RCC 7860 (cell line): ENCODE measurements at regions not wholly inside any gene's neighbourhood (a gene's known extent, or its start where the extent isn't known, plus 50 kb on each side); places are given as distances from the start of the nearest gene placed in this dataset.

Experiments used
- DNase-seq: peaks from one replicate; pipeline ENCODE4 v3.0.0-alpha.2; 2015; ENCODE audit warnings: low spot score
- FAIRE-seq: peaks from 2 replicates; lab custom pipeline; 2012; peaks lifted over from hg19 to GRCh38; lab: Jason Lieb, UNC

- FAIRE-seq (no peak), DNase-seq (no peak)
These were observed 122.6 kb upstream of the ARRDC4 start for GRCh38 chr15:97837896-97838295.

- no peak for FAIRE-seq
- DNase-seq = no peak
These were observed 121.8 kb upstream of the ARRDC4 start for GRCh38 chr15:97838606-97839210.

- DNase-seq = no peak
- FAIRE-seq = no peak
These were observed 120.0 kb upstream of the ARRDC4 start for GRCh38 chr15:97840501-97840900.

- no peak for FAIRE-seq
- no peak for DNase-seq
These were observed 118.9 kb upstream of the ARRDC4 start for GRCh38 chr15:97841558-97841957.

GRCh38 chr15:97849183-97849582 is 111.3 kb upstream of the ARRDC4 start:
- DNase-seq = no peak
- no peak for FAIRE-seq

GRCh38 chr15:97858296-97858695 is 102.2 kb upstream of the ARRDC4 start:
- DNase-seq (no peak), FAIRE-seq (no peak)

GRCh38 chr15:97861529-97862260 is 98.8 kb upstream of the ARRDC4 start:
- FAIRE-seq (no peak), DNase-seq (no peak)

GRCh38 chr15:97866959-97867358 is 93.5 kb upstream of the ARRDC4 start:
- DNase-seq (no peak), FAIRE-seq (no peak)

GRCh38 chr15:97867870-97868269 is 92.6 kb upstream of the ARRDC4 start:
- DNase-seq (no peak), FAIRE-seq (no peak)

GRCh38 chr15:97868981-97869380 is 91.5 kb upstream of the ARRDC4 start:
- DNase-seq (no peak), FAIRE-seq (no peak)

- DNase-seq = no peak
- FAIRE-seq = no peak
These were observed 89.7 kb upstream of the ARRDC4 start for GRCh38 chr15:97870771-97871170.

- FAIRE-seq (no peak), DNase-seq (no peak)
These were observed 86.4 kb upstream of the ARRDC4 start for GRCh38 chr15:97874139-97874538.

GRCh38 chr15:97875025-97875512 is 85.4 kb upstream of the ARRDC4 start:
- DNase-seq (no peak), FAIRE-seq (no peak)

GRCh38 chr15:97875513-97876280 is 84.8 kb upstream of the ARRDC4 start:
- FAIRE-seq (no peak), DNase-seq (no peak)

- no peak for FAIRE-seq
- no peak for DNase-seq
These were observed 84.2 kb upstream of the ARRDC4 start for GRCh38 chr15:97876281-97876675.

GRCh38 chr15:97881346-97881965 is 79.0 kb upstream of the ARRDC4 start:
- FAIRE-seq (no peak), DNase-seq (no peak)

- no peak for FAIRE-seq
- no peak for DNase-seq
These were observed 75.9 kb upstream of the ARRDC4 start for GRCh38 chr15:97884513-97885131.

GRCh38 chr15:97890307-97890706 is 70.2 kb upstream of the ARRDC4 start:
- no peak for DNase-seq
- no peak for FAIRE-seq

GRCh38 chr15:97892167-97892938 is 68.2 kb upstream of the ARRDC4 start:
- DNase-seq = no peak
- FAIRE-seq = no peak

GRCh38 chr15:97893967-97894366 is 66.5 kb upstream of the ARRDC4 start:
- DNase-seq (no peak), FAIRE-seq (no peak)
